ENCODE measurements at regions not wholly inside any gene's neighbourhood (a gene's known extent, or its start where the extent isn't known, plus 50 kb on each side); places are given as distances from the start of the nearest gene placed in this dataset.

GRCh38 chr5:168174376-168174775 is 117.1 kb upstream of the WWC1 start:
- DNase-seq, result no peak

DNA sequence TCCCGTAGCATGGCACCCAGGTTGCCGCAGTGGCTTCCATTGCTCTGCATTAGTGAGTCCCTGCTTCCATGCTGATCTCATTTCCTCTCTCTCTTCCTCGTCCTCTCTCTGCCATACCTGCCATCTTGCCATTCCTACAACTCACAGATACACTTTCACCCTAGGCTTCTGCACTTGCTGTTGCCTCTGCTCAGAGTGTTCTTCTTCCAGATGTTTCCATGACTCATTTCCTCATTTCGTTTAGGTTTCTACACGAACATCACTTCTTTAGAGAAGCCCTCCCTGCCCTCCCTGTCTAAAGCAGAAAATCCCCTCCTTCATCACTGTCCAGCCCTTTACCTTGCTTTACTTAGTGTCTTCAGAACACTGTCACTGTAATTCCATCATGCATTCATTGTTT is 115.2 kb upstream of the WWC1 start:
- Mint-ChIP-seq H3K4me1 (peaks cover 0 to 2% (median 0%) of the 10 kb centered on the region in 7 donors), H3K9me3 (peaks cover 0 to 1% (median 0%) of the 10 kb centered on the region in 11 donors), H3K36me3 (no peaks in the 10 kb centered on the region), H3K27ac (no peak overlapping the region), H3K27me3 (peaks cover 0 to 1% (median 0%) of the 10 kb centered on the region in 5 donors), H3K4me3 (no peak overlapping the region)
- CTCF ChIA-PET, result no interaction called here
- Histone ChIP-seq H3K27me3 (ENCODE audit: control insufficient read depth in 2 of 2, insufficient read depth in 2 of 2, low read length in 2 of 2) (no peaks in the 10 kb centered on the region), H3K27ac (ENCODE audit: low read depth, low read length) (no peak overlapping the region), H3K9me3 (ENCODE audit: control insufficient read depth in 2 of 3, low read length in 3 of 3) (no peaks in the 10 kb centered on the region), H3K36me3 (ENCODE audit: control insufficient read depth in 2 of 3, insufficient read depth in 3 of 3, low read length in 3 of 3) (no peaks in the 10 kb centered on the region), H3K4me3 (ENCODE audit: low read length) (no peak overlapping the region), H3K4me1 (ENCODE audit: control insufficient read depth in 2 of 2, insufficient read depth in 2 of 2, low read length in 2 of 2) (no peaks in the 10 kb centered on the region)
- ATAC-seq (no peak), DNase-seq (no peak)
- intact Hi-C loops (cut with micrococcal nuclease), result no loop called here
- POLR2A ChIA-PET, result no interaction called here

More at GRCh38 chr5:168174376-168174775, 117.1 kb upstream of the WWC1 start:
- ChIA-PET POLR2A (no interaction called here), CTCF (no interaction called here)
- H3K27me3 ChIP-seq (ENCODE audit: control insufficient read depth in 2 of 2, insufficient read depth in 2 of 2, low read length in 2 of 2), result no peaks in the 10 kb centered on the region
- no peaks in the 10 kb centered on the region for H3K36me3 ChIP-seq (ENCODE audit: control insufficient read depth in 2 of 3, insufficient read depth in 3 of 3, low read length in 3 of 3)
- H3K9me3 Mint-ChIP-seq, result peaks cover 0 to 1% (median 0%) of the 10 kb centered on the region in 11 donors
- ATAC-seq, result no peak
- H3K27ac Mint-ChIP-seq, result no peak overlapping the region
- no peak overlapping the region for H3K4me3 ChIP-seq (ENCODE audit: low read length)
- no peaks in the 10 kb centered on the region for H3K36me3 Mint-ChIP-seq
- no peak overlapping the region for H3K4me3 Mint-ChIP-seq
- peaks cover 0 to 2% (median 0%) of the 10 kb centered on the region in 7 donors for H3K4me1 Mint-ChIP-seq
- H3K27ac ChIP-seq (ENCODE audit: low read depth, low read length), result no peak overlapping the region
- no peaks in the 10 kb centered on the region for H3K4me1 ChIP-seq (ENCODE audit: control insufficient read depth in 2 of 2, insufficient read depth in 2 of 2, low read length in 2 of 2)
- peaks cover 0 to 7% (median 1%) of the 10 kb centered on the region in 5 donors for H3K27me3 Mint-ChIP-seq
- intact Hi-C loops (cut with micrococcal nuclease), result no loop called here
- H3K9me3 ChIP-seq (ENCODE audit: control insufficient read depth in 2 of 3, low read length in 3 of 3), result no peaks in the 10 kb centered on the region

DNA sequence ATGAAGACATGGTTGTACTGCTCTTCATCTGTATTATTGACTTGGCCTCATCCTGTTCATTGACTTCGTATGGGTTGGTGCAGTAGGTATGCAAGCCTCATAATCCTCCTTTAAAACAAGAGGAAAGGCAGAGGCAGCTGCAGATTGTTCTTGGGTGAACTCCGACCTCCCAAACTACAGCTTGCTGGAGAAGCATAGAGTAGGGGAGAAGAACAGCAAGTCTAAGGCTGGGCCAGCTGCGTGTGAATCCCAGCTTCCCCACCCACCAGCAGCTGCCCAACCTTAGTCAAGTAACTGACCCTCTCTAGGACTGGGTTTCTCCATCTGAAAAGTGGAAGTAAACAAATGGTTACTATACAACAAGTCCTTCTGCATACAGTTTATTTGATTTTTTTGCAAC is 114.5 kb upstream of the WWC1 start:
- no peaks in the 10 kb centered on the region for H3K36me3 Mint-ChIP-seq
- H3K27me3 ChIP-seq (ENCODE audit: control insufficient read depth in 2 of 2, insufficient read depth in 2 of 2, low read length in 2 of 2), result no peaks in the 10 kb centered on the region
- no peak overlapping the region for H3K4me3 Mint-ChIP-seq
- ATAC-seq (no peak), DNase-seq (no peak)
- ChIA-PET POLR2A (no interaction called here), CTCF (no interaction called here)
- H3K27me3 Mint-ChIP-seq, result peaks cover 0 to 1% (median 0%) of the 10 kb centered on the region in 5 donors
- intact Hi-C loops (cut with micrococcal nuclease), result no loop called here
- H3K9me3 Mint-ChIP-seq, result peaks cover 0 to 1% (median 0%) of the 10 kb centered on the region in 11 donors
- H3K36me3 ChIP-seq (ENCODE audit: control insufficient read depth in 2 of 3, insufficient read depth in 3 of 3, low read length in 3 of 3), result no peaks in the 10 kb centered on the region
- peaks cover 0 to 2% (median 0%) of the 10 kb centered on the region in 7 donors for H3K4me1 Mint-ChIP-seq
- no peaks in the 10 kb centered on the region for H3K9me3 ChIP-seq (ENCODE audit: control insufficient read depth in 2 of 3, low read length in 3 of 3)
- H3K4me3 ChIP-seq (ENCODE audit: low read length), result no peak overlapping the region
- H3K4me1 ChIP-seq (ENCODE audit: control insufficient read depth in 2 of 2, insufficient read depth in 2 of 2, low read length in 2 of 2), result no peaks in the 10 kb centered on the region
- no peak overlapping the region for H3K27ac ChIP-seq (ENCODE audit: low read depth, low read length)
- no peak overlapping the region for H3K27ac Mint-ChIP-seq

DNA sequence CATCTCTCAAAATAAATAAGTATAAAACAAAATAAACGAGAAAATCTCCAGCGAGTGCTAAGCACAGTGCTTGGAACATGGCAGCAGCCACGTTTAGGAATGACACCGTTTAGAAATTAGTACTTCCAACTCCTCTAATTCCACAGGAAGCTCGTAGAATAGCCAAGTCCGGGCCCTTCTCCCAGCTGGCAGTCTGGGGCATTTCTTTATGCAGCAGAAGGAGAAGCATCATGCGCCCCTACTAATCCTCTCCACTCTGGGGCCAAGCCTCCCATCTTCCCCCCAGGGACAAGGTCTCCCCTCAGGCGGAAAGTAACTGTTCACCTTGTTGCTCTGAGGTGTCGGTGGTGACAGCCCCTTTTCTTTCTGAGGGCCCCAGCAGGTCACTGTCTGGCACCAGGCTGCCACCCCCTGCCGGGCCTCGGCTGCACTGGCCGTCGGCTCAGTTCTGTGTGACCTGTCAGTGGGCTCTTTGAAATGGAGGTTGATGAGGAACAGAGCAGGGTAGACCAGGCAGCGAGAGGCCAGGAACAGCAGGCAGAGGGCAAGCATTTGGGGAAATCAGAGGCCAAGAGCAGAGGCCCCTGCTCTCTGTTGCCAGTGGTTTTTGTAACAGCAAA is 113.5 kb upstream of the WWC1 start:
- Mint-ChIP-seq H3K27ac (no peak overlapping the region), H3K27me3 (peaks cover 0 to 1% (median 0%) of the 10 kb centered on the region in 5 donors), H3K4me1 (peaks cover 0 to under 1% (median 0%) of the 10 kb centered on the region in 7 donors), H3K4me3 (no peak overlapping the region), H3K36me3 (no peaks in the 10 kb centered on the region), H3K9me3 (peaks cover 0 to under 1% (median 0%) of the 10 kb centered on the region in 11 donors)
- H3K9me3 ChIP-seq (ENCODE audit: control insufficient read depth in 2 of 3, low read length in 3 of 3), result no peaks in the 10 kb centered on the region
- CTCF ChIA-PET, result no interaction called here
- no peaks in the 10 kb centered on the region for H3K4me1 ChIP-seq (ENCODE audit: control insufficient read depth in 2 of 2, insufficient read depth in 2 of 2, low read length in 2 of 2)
- H3K4me3 ChIP-seq (ENCODE audit: low read length), result no peak overlapping the region
- DNase-seq (no peak), ATAC-seq (no peak)
- intact Hi-C loops (cut with micrococcal nuclease), result no loop called here
- H3K27ac ChIP-seq (ENCODE audit: low read depth, low read length), result no peak overlapping the region
- POLR2A ChIA-PET, result no interaction called here
- H3K27me3 ChIP-seq (ENCODE audit: control insufficient read depth in 2 of 2, insufficient read depth in 2 of 2, low read length in 2 of 2), result no peaks in the 10 kb centered on the region
- no peaks in the 10 kb centered on the region for H3K36me3 ChIP-seq (ENCODE audit: control insufficient read depth in 2 of 3, insufficient read depth in 3 of 3, low read length in 3 of 3)

DNA sequence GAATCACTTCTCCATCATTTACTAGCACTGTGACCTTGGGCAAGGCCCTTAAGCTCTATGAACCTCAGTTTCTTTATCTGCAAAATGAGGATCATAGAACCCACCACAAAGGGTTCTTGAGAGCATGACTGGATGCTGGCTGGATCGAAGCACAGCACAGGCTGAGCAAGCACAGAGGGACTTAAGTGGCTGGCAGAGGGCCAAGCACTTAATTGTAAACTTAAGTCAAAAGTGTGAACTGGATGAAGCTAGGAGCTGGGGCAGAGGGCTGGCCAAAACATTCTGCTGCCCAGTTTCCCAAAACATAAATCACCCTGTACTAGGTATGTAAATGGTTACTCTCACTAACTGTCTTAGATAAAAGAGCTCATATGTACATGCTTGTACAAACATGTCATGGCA is 112.3 kb upstream of the WWC1 start:
- DNase-seq (no peak), ATAC-seq (no peak)
- H3K4me3 ChIP-seq (ENCODE audit: low read length), result no peak overlapping the region
- no peaks in the 10 kb centered on the region for H3K27me3 ChIP-seq (ENCODE audit: control insufficient read depth in 2 of 2, insufficient read depth in 2 of 2, low read length in 2 of 2)
- Mint-ChIP-seq H3K27me3 (no peaks in the 10 kb centered on the region), H3K4me3 (no peak overlapping the region), H3K9me3 (no peaks in the 10 kb centered on the region), H3K36me3 (no peaks in the 10 kb centered on the region), H3K27ac (no peak overlapping the region), H3K4me1 (no peaks in the 10 kb centered on the region)
- POLR2A ChIA-PET, result no interaction called here
- no peak overlapping the region for H3K27ac ChIP-seq (ENCODE audit: low read depth, low read length)
- H3K4me1 ChIP-seq (ENCODE audit: control insufficient read depth in 2 of 2, insufficient read depth in 2 of 2, low read length in 2 of 2), result no peaks in the 10 kb centered on the region
- no peaks in the 10 kb centered on the region for H3K36me3 ChIP-seq (ENCODE audit: control insufficient read depth in 2 of 3, insufficient read depth in 3 of 3, low read length in 3 of 3)
- intact Hi-C loops (cut with micrococcal nuclease), result no loop called here
- CTCF ChIA-PET, result no interaction called here
- no peaks in the 10 kb centered on the region for H3K9me3 ChIP-seq (ENCODE audit: control insufficient read depth in 2 of 3, low read length in 3 of 3)

DNA sequence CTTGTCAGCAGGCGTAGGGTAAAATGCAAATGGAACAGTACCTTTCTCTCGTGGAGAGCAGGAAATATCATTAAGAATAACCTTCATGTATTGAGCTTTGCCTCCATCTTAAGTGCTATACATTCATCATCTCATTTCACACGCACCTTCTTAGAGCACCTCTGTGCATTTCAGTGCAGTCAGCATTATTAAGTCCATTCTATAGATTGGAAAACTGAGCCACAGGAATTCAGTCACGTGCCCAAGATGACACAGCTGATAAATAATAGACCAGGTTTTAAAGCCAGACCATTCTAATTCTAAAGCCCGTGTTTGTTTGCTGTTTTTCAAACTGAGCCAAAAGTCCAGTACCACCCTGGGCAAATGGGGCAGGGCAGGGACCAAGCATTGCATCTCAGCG is 109.2 kb upstream of the WWC1 start:
- ChIA-PET POLR2A (no interaction called here), CTCF (no interaction called here)
- intact Hi-C loops (cut with micrococcal nuclease), result no loop called here
- H3K36me3 ChIP-seq (ENCODE audit: control insufficient read depth in 2 of 3, insufficient read depth in 3 of 3, low read length in 3 of 3), result no peaks in the 10 kb centered on the region
- no peak overlapping the region for H3K4me3 ChIP-seq (ENCODE audit: low read length)
- Mint-ChIP-seq H3K4me1 (no peaks in the 10 kb centered on the region), H3K27ac (no peak overlapping the region), H3K9me3 (peaks cover 0 to 2% (median 0%) of the 10 kb centered on the region in 11 donors), H3K27me3 (peaks cover 0 to 3% (median 0%) of the 10 kb centered on the region in 5 donors), H3K4me3 (no peak overlapping the region), H3K36me3 (no peaks in the 10 kb centered on the region)
- DNase-seq (no peak), ATAC-seq (no peak)
- no peaks in the 10 kb centered on the region for H3K4me1 ChIP-seq (ENCODE audit: control insufficient read depth in 2 of 2, insufficient read depth in 2 of 2, low read length in 2 of 2)
- H3K27me3 ChIP-seq (ENCODE audit: control insufficient read depth in 2 of 2, insufficient read depth in 2 of 2, low read length in 2 of 2), result no peaks in the 10 kb centered on the region
- no peak overlapping the region for H3K27ac ChIP-seq (ENCODE audit: low read depth, low read length)
- H3K9me3 ChIP-seq (ENCODE audit: control insufficient read depth in 2 of 3, low read length in 3 of 3), result no peaks in the 10 kb centered on the region

DNA sequence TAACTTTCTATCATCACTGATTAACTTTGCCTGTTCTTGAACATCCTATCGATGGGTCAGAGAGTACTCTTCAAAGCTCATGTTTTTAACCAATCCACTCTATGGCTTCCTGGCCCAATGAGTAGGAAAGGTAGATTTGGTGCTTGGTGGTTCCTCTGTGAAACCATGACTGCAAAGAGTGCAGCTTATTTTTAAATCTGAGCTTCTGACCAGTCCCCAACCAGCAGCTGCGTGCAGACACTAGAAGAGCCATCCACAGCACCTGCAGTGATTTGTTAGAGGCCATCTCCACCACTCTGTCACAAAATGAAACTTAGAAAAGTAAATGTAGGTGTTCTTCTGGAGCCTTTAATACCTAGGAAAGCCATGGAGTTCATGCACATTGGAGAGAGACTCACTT is 107.3 kb upstream of the WWC1 start:
- H3K4me1 ChIP-seq (ENCODE audit: control insufficient read depth in 2 of 2, insufficient read depth in 2 of 2, low read length in 2 of 2), result no peaks in the 10 kb centered on the region
- intact Hi-C loops (cut with micrococcal nuclease), result no loop called here
- H3K9me3 Mint-ChIP-seq, result peaks cover 0 to 2% (median 0%) of the 10 kb centered on the region in 11 donors
- H3K27me3 ChIP-seq (ENCODE audit: control insufficient read depth in 2 of 2, insufficient read depth in 2 of 2, low read length in 2 of 2), result no peaks in the 10 kb centered on the region
- H3K36me3 Mint-ChIP-seq, result no peaks in the 10 kb centered on the region
- peaks cover 0 to 3% (median 0%) of the 10 kb centered on the region in 5 donors for H3K27me3 Mint-ChIP-seq
- CTCF ChIA-PET, result no interaction called here
- no peak overlapping the region for H3K27ac Mint-ChIP-seq
- DNase-seq, result no peak
- H3K4me3 ChIP-seq (ENCODE audit: low read length), result no peak overlapping the region
- no peak overlapping the region for H3K4me3 Mint-ChIP-seq
- POLR2A ChIA-PET, result no interaction called here
- no peak for ATAC-seq
- no peaks in the 10 kb centered on the region for H3K4me1 Mint-ChIP-seq
- H3K9me3 ChIP-seq (ENCODE audit: control insufficient read depth in 2 of 3, low read length in 3 of 3), result no peaks in the 10 kb centered on the region
- H3K27ac ChIP-seq (ENCODE audit: low read depth, low read length), result no peak overlapping the region
- H3K36me3 ChIP-seq (ENCODE audit: control insufficient read depth in 2 of 3, insufficient read depth in 3 of 3, low read length in 3 of 3), result no peaks in the 10 kb centered on the region

Data from naive thymus-derived CD4-positive, alpha-beta T cell (primary cell).